ENCODE measurements at regions not wholly inside any gene's neighbourhood (a gene's known extent, or its start where the extent isn't known, plus 50 kb on each side); places are given as distances from the start of the nearest gene placed in this dataset.

GRCh38 chr15:96066126-96066525 lies 264.4 kb upstream of the NR2F2 start:
- no peaks in the 10 kb centered on the region for H3K9me3 Mint-ChIP-seq (ENCODE audit: unreplicated experiment)
- H3K4me3 Mint-ChIP-seq (ENCODE audit: unreplicated experiment): no peak overlapping the region
- no peaks in the 10 kb centered on the region for H3K4me1 Mint-ChIP-seq (ENCODE audit: insufficient read depth, unreplicated experiment)
- BruUV-seq (replicated peaks): no TSS peak
- ChIA-PET CTCF (no interaction called here), POLR2A (no interaction called here)
- intact Hi-C loops (cut with micrococcal nuclease): loop anchor here (1.0 kb wide), 1 partner anchor 36 kb away; no protein-coding TSS in a partner anchor
- H3K27ac Mint-ChIP-seq (ENCODE audit: low read depth, unreplicated experiment): no peak overlapping the region
- H3K36me3 Mint-ChIP-seq (ENCODE audit: insufficient read depth, unreplicated experiment): no peaks in the 10 kb centered on the region
- H3K27me3 Mint-ChIP-seq (ENCODE audit: insufficient read depth, unreplicated experiment): no peaks in the 10 kb centered on the region
- TF ChIP-seq, protein P1, sequence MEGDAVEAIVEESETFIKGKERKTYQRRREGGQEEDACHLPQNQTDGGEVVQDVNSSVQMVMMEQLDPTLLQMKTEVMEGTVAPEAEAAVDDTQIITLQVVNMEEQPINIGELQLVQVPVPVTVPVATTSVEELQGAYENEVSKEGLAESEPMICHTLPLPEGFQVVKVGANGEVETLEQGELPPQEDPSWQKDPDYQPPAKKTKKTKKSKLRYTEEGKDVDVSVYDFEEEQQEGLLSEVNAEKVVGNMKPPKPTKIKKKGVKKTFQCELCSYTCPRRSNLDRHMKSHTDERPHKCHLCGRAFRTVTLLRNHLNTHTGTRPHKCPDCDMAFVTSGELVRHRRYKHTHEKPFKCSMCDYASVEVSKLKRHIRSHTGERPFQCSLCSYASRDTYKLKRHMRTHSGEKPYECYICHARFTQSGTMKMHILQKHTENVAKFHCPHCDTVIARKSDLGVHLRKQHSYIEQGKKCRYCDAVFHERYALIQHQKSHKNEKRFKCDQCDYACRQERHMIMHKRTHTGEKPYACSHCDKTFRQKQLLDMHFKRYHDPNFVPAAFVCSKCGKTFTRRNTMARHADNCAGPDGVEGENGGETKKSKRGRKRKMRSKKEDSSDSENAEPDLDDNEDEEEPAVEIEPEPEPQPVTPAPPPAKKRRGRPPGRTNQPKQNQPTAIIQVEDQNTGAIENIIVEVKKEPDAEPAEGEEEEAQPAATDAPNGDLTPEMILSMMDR (IDR thresholded peaks at IDR 0.05; ENCODE audit: unreplicated experiment): no peak
- no peak for DNase-seq (ENCODE audit: unreplicated experiment)

- ChIA-PET POLR2A (interaction anchor here (0.5 kb wide), 1 partner anchor 51 kb away, joined by 4 read pairs; no protein-coding TSS in a partner anchor), CTCF (no interaction called here)
- no peaks in the 10 kb centered on the region for H3K27me3 Mint-ChIP-seq (ENCODE audit: insufficient read depth, unreplicated experiment)
- H3K9me3 Mint-ChIP-seq (ENCODE audit: unreplicated experiment): no peaks in the 10 kb centered on the region
- H3K27ac Mint-ChIP-seq (ENCODE audit: low read depth, unreplicated experiment): no peak overlapping the region
- TF ChIP-seq, protein P1 (IDR thresholded peaks at IDR 0.05; ENCODE audit: unreplicated experiment): no peak
- no peaks in the 10 kb centered on the region for H3K36me3 Mint-ChIP-seq (ENCODE audit: insufficient read depth, unreplicated experiment)
- H3K4me1 Mint-ChIP-seq (ENCODE audit: insufficient read depth, unreplicated experiment): no peaks in the 10 kb centered on the region
- BruUV-seq (replicated peaks): no TSS peak
- intact Hi-C loops (cut with micrococcal nuclease): loop anchor here (1.0 kb wide), 1 partner anchor 35 kb away; no protein-coding TSS in a partner anchor
- no peak overlapping the region for H3K4me3 Mint-ChIP-seq (ENCODE audit: unreplicated experiment)
- no peak for DNase-seq (ENCODE audit: unreplicated experiment)
Measured at GRCh38 chr15:96066852-96067495, 263.5 kb upstream of the NR2F2 start.

DNA sequence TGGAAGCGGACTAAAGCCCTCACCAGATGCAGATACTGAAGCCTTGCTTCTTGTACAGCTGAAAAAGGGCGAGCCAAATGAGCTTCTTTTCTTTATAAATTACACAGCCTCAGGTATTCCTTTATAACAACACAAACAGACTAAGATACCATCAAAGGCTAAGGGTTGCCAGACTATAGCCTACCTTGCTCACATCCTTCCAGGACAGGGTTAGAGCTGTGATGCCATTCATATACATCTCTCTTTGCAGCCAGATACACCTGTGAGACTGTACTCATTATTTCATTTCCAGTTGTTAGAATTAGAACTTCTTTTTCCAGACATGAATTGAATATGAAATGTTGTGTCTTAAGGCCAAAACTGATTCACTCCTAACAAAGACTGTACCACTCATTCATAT lies 262.8 kb upstream of the NR2F2 start:
- POLR2A ChIA-PET: no interaction called here
- Mint-ChIP-seq H3K27me3 (ENCODE audit: insufficient read depth, unreplicated experiment) (no peaks in the 10 kb centered on the region), H3K36me3 (ENCODE audit: insufficient read depth, unreplicated experiment) (no peaks in the 10 kb centered on the region), H3K9me3 (ENCODE audit: unreplicated experiment) (no peaks in the 10 kb centered on the region), H3K27ac (ENCODE audit: low read depth, unreplicated experiment) (no peak overlapping the region), H3K4me3 (ENCODE audit: unreplicated experiment) (no peak overlapping the region), H3K4me1 (ENCODE audit: insufficient read depth, unreplicated experiment) (no peaks in the 10 kb centered on the region)
- CTCF ChIA-PET: no interaction called here
- no peak for DNase-seq (ENCODE audit: unreplicated experiment)
- TF ChIP-seq, protein P1 (IDR thresholded peaks at IDR 0.05; ENCODE audit: unreplicated experiment): no peak
- no TSS peak for BruUV-seq (replicated peaks)
- intact Hi-C loops (cut with micrococcal nuclease): no loop called here

GRCh38 chr15:96068897-96069296 lies 261.6 kb upstream of the NR2F2 start:
- no TSS peak for BruUV-seq (replicated peaks)
- DNase-seq (ENCODE audit: unreplicated experiment): no peak
- TF ChIP-seq, protein P1 (IDR thresholded peaks at IDR 0.05; ENCODE audit: unreplicated experiment): no peak
- H3K27ac Mint-ChIP-seq (ENCODE audit: low read depth, unreplicated experiment): no peak overlapping the region
- intact Hi-C loops (cut with micrococcal nuclease): no loop called here
- POLR2A ChIA-PET: no interaction called here
- H3K4me1 Mint-ChIP-seq (ENCODE audit: insufficient read depth, unreplicated experiment): no peaks in the 10 kb centered on the region
- H3K9me3 Mint-ChIP-seq (ENCODE audit: unreplicated experiment): no peaks in the 10 kb centered on the region
- no peaks in the 10 kb centered on the region for H3K36me3 Mint-ChIP-seq (ENCODE audit: insufficient read depth, unreplicated experiment)
- H3K4me3 Mint-ChIP-seq (ENCODE audit: unreplicated experiment): no peak overlapping the region
- no peaks in the 10 kb centered on the region for H3K27me3 Mint-ChIP-seq (ENCODE audit: insufficient read depth, unreplicated experiment)
- CTCF ChIA-PET: no interaction called here

Measured in MCF 10A (cell line).